HCT116 (cell line): ENCODE measurements at regions not wholly inside any gene's neighbourhood (a gene's known extent, or its start where the extent isn't known, plus 50 kb on each side); places are given as distances from the start of the nearest gene placed in this dataset.

Source experiments
- ATAC-seq: fragments of 200-7000 bp; cut with Tn5 transposase; 2 replicates; pipeline ENCODE4 v1.9.1; 2020; ENCODE audit warnings: mild to moderate bottlenecking, moderate library complexity
- BruUV-seq: library from RNA; stranded (reverse); fragments of 400-500 nt; replicated peaks from 2 replicates; lab custom pipeline; 2021; lab: Mats Ljungman, UMichigan
- CTCF ChIA-PET: fragments of 300-600 bp; sonication (Branson Sonifier 250); formaldehyde crosslinking; loops from one replicate; lab custom pipeline; 2021; ENCODE audit warnings: antibody characterized with exemption; lab: Charles Lee
- POLR2A ChIA-PET: fragments of 300-600, 350-600 bp; sonication (Branson Sonifier 250); formaldehyde crosslinking; loops from one replicate; lab custom pipeline; 2021; ENCODE audit warnings: antibody characterized with exemption; lab: Charles Lee
- RAD21 ChIA-PET, 2 experiments: fragments of 300-600 bp; sonication (Branson Sonifier 250); formaldehyde crosslinking; loops; one replicate each; lab custom pipeline; 2023; ENCODE audit warnings: low total read pairs in 2 of 2; ENCODE audit not compliant: uncharacterized antibody in 2 of 2, unreplicated experiment in 2 of 2, low non-redundant PET in 1 of 2; lab: Charles Lee
- DNase-seq: peaks from one replicate; pipeline ENCODE4 v3.0.0-alpha.2; 2010; ENCODE audit warnings: low read depth, low spot score
- H2AFZ ChIP-seq: fragments of 200-600 bp; shearing (Covaris generic), sonication (generic); 2 replicates; pipeline ENCODE4 v1.6.1; 2017; ENCODE audit warnings: low read depth, mixed run types, mixed read lengths, antibody characterized with exemption, low read length; ENCODE audit not compliant: poor library complexity, severe bottlenecking
- H3K27ac ChIP-seq: 2 replicates; pipeline ENCODE4 v1.5.1; 2012; ENCODE audit warnings: low read depth, low read length
- H3K27me3 ChIP-seq: fragments of 200-600 bp; sonication (generic); 2 replicates; pipeline ENCODE4 v1.6.1; 2016; ENCODE audit warnings: mixed run types, low read length, mixed read lengths; ENCODE audit not compliant: insufficient read depth
- H3K36me3 ChIP-seq, 2 experiments: fragments of 200-500 bp in 1 of 2; fragments of 200-600 bp in 1 of 2; sonication (Bioruptor generic) in 1 of 2; sonication (generic) in 1 of 2; 2 replicates each; pipeline versions ENCODE4 v1.5.1 to v1.6.1; 2014 to 2016; ENCODE audit warnings: low read length in 2 of 2, inconsistent platforms in 1 of 2, mixed read lengths in 1 of 2, mixed run types in 1 of 2; ENCODE audit not compliant: insufficient read depth in 2 of 2, control insufficient read depth in 1 of 2
- H3K4me1 ChIP-seq, 2 experiments: fragments of 200-600 bp in 1 of 2; sonication (generic) in 1 of 2; 2 replicates each; pipeline versions ENCODE4 v1.5.1 to v1.6.1; 2012 to 2017; ENCODE audit warnings: low read length in 2 of 2, inconsistent platforms in 1 of 2, mild to moderate bottlenecking in 1 of 2, mixed read lengths in 1 of 2, mixed run types in 1 of 2, moderate library complexity in 1 of 2; ENCODE audit not compliant: insufficient read depth in 2 of 2, control insufficient read depth in 1 of 2
- H3K4me2 ChIP-seq: fragments of 200-600 bp; sonication (generic); 2 replicates; pipeline ENCODE4 v1.6.1; 2017; ENCODE audit warnings: mixed run types, low read length, mixed read lengths
- H3K4me3 ChIP-seq, 2 experiments: fragments of 200-600 bp in 1 of 2; sonication (generic) in 1 of 2; replicated peaks in 1 of 2; 2 replicates each; pipeline ENCODE4 v1.5.1; 2011 to 2016; ENCODE audit warnings: low read length in 2 of 2, control low read depth in 1 of 2, low read depth in 1 of 2, mild to moderate bottlenecking in 1 of 2, mixed read lengths in 1 of 2, mixed run types in 1 of 2
- H3K79me2 ChIP-seq: fragments of 200-600 bp; sonication (generic); 2 replicates; pipeline ENCODE4 v1.6.1; 2017; ENCODE audit warnings: mild to moderate bottlenecking, mixed run types, low read length, moderate library complexity, mixed read lengths; ENCODE audit not compliant: insufficient read depth
- H3K9ac ChIP-seq: fragments of 200-600 bp; sonication (generic); 2 replicates; pipeline ENCODE4 v1.6.1; 2016; ENCODE audit warnings: low read length, mixed read lengths
- H3K9me2 ChIP-seq: fragments of 200-600 bp; sonication (generic), shearing (Covaris generic); 2 replicates; pipeline ENCODE4 v1.6.1; 2017; ENCODE audit warnings: mixed run types, mild to moderate bottlenecking, moderate library complexity; ENCODE audit not compliant: insufficient read depth
- H3K9me3 ChIP-seq, 2 experiments: fragments of 200-500 bp in 1 of 2; fragments of 200-600 bp in 1 of 2; sonication (Bioruptor generic) in 1 of 2; sonication (generic) in 1 of 2; 2 replicates each; pipeline ENCODE4 v1.6.1; 2014 to 2017; ENCODE audit warnings: low read length in 2 of 2, mixed read lengths in 2 of 2, inconsistent platforms in 1 of 2, low read depth in 1 of 2, mild to moderate bottlenecking in 1 of 2, mixed run types in 1 of 2, moderate library complexity in 1 of 2; ENCODE audit not compliant: control insufficient read depth in 1 of 2, insufficient read depth in 1 of 2
- H4K20me1 ChIP-seq: fragments of 200-600 bp; sonication (generic), shearing (Covaris generic); 2 replicates; pipeline ENCODE4 v1.6.1; 2017; ENCODE audit warnings: mixed run types, mild to moderate bottlenecking, moderate library complexity; ENCODE audit not compliant: insufficient read depth
- CEBPB ChIP-seq: IDR thresholded peaks from 2 replicates; pipeline ENCODE4 v1.6.1; 2012; ENCODE audit warnings: low read depth
- EZH2phosphoT487 ChIP-seq: fragments of 200-600 bp; IDR thresholded peaks from 2 replicates; pipeline ENCODE4 v1.6.1; 2018; ENCODE audit warnings: antibody characterized with exemption, borderline replicate concordance
- POLR2A ChIP-seq: IDR thresholded peaks from 2 replicates; pipeline ENCODE4 v1.7.0; 2011; ENCODE audit warnings: borderline replicate concordance; ENCODE audit not compliant: insufficient read depth, insufficient read length; ENCODE audit errors: extremely low read depth
- REST ChIP-seq: IDR thresholded peaks from 2 replicates; pipeline ENCODE4 v1.6.1; 2012; ENCODE audit warnings: low read depth
- SRF ChIP-seq: IDR thresholded peaks from 2 replicates; pipeline ENCODE4 v1.6.1; 2012; ENCODE audit warnings: low read depth
- ZBTB33 ChIP-seq: IDR thresholded peaks from 2 replicates; pipeline ENCODE4 v1.6.1; 2011; ENCODE audit warnings: mild to moderate bottlenecking, low read length, moderate library complexity; ENCODE audit not compliant: insufficient replicate concordance; ENCODE audit errors: extremely low read depth
- intact Hi-C: fragments of 100-400 bp; cut with micrococcal nuclease; formaldehyde crosslinking; loops from 2 replicates; pipeline ENCODE4 v1.10.0; 2022

GRCh38 chr11:128299132-128299726 lies 288.1 kb downstream of the ETS1 start:
- ChIA-PET RAD21 (no interaction called here), POLR2A (no interaction called here)
- no peak for ATAC-seq
- intact Hi-C loops: no loop called here
- Histone ChIP-seq H3K9me2 (no peaks in the 10 kb centered on the region), H4K20me1 (no peaks in the 10 kb centered on the region), H3K4me3 (no peak overlapping the region), H3K9me3 (no peaks in the 10 kb centered on the region)
- no peak for TF ChIP-seq EZH2phosphoT487
- no peak for TF ChIP-seq CEBPB
- TF ChIP-seq POLR2A: no peak
- TF ChIP-seq REST: no peak
- TF ChIP-seq SRF: no peak
- TF ChIP-seq ZBTB33: no peak
- TF ChIP-seq, all 23 proteins: peak for 0
- H3K27me3 ChIP-seq: peaks cover 36% of the 10 kb centered on the region
- H3K79me2 ChIP-seq: no peaks in the 10 kb centered on the region
- no TSS peak for BruUV-seq
- H2AFZ ChIP-seq: no peak overlapping the region
- no peaks in the 10 kb centered on the region for H3K4me1 ChIP-seq
- H3K36me3 ChIP-seq: no peaks in the 10 kb centered on the region
- H3K4me2 ChIP-seq: no peak overlapping the region
- H3K9ac ChIP-seq: no peak overlapping the region
- no peak overlapping the region for H3K27ac ChIP-seq
- CTCF ChIA-PET: no interaction called here
- DNase-seq: no peak
